ENCODE measurements at regions not wholly inside any gene's neighbourhood (a gene's known extent, or its start where the extent isn't known, plus 50 kb on each side); places are given as distances from the start of the nearest gene placed in this dataset.

- DNase-seq (ENCODE audit: low read depth) = no peak
- H3K4me3 ChIP-seq (ENCODE audit: low read depth, low read length) = no peak overlapping the region
- in situ Hi-C loops (cut with HindIII; ENCODE audit: low sequenced_read_pairs) = no loop called here
- TF ChIP-seq CTCF (IDR thresholded peaks at IDR 0.05; ENCODE audit: low read depth, low read length, missing control alignments) = no peak
Observed at GRCh38 chr5:20212701-20213100, 224.7 kb upstream of the CDH18 start.

GRCh38 chr5:20166456-20166855 lies 178.5 kb upstream of the CDH18 start:
- no peak for TF ChIP-seq CTCF (IDR thresholded peaks at IDR 0.05; ENCODE audit: low read depth, low read length, missing control alignments)
- in situ Hi-C loops (cut with HindIII; ENCODE audit: low sequenced_read_pairs) = no loop called here
- no peak for DNase-seq (ENCODE audit: low read depth)
- no peak overlapping the region for H3K4me3 ChIP-seq (ENCODE audit: low read depth, low read length)

GRCh38 chr5:20158006-20158405 lies 170.0 kb upstream of the CDH18 start:
- DNase-seq (ENCODE audit: low read depth) = no peak
- in situ Hi-C loops (cut with HindIII; ENCODE audit: low sequenced_read_pairs) = no loop called here
- no peak overlapping the region for H3K4me3 ChIP-seq (ENCODE audit: low read depth, low read length)
- TF ChIP-seq CTCF (IDR thresholded peaks at IDR 0.05; ENCODE audit: low read depth, low read length, missing control alignments) = no peak

- no peak for DNase-seq (ENCODE audit: low read depth)
- TF ChIP-seq CTCF (IDR thresholded peaks at IDR 0.05; ENCODE audit: low read depth, low read length, missing control alignments) = no peak
- H3K4me3 ChIP-seq (ENCODE audit: low read depth, low read length) = no peak overlapping the region
- in situ Hi-C loops (cut with HindIII; ENCODE audit: low sequenced_read_pairs) = no loop called here
Observed at GRCh38 chr5:20157089-20157488, 169.1 kb upstream of the CDH18 start.

- TF ChIP-seq CTCF (IDR thresholded peaks at IDR 0.05; ENCODE audit: low read depth, low read length, missing control alignments) = no peak
- H3K4me3 ChIP-seq (ENCODE audit: low read depth, low read length) = no peak overlapping the region
- DNase-seq (ENCODE audit: low read depth) = no peak
- in situ Hi-C loops (cut with HindIII; ENCODE audit: low sequenced_read_pairs) = no loop called here
Observed at GRCh38 chr5:20145240-20145639, 157.2 kb upstream of the CDH18 start.

- no peak for DNase-seq (ENCODE audit: low read depth)
- in situ Hi-C loops (cut with HindIII; ENCODE audit: low sequenced_read_pairs) = no loop called here
- TF ChIP-seq CTCF (IDR thresholded peaks at IDR 0.05; ENCODE audit: low read depth, low read length, missing control alignments) = no peak
- H3K4me3 ChIP-seq (ENCODE audit: low read depth, low read length) = no peak overlapping the region
Observed at GRCh38 chr5:20129501-20129900, 141.5 kb upstream of the CDH18 start.

GRCh38 chr5:20128343-20128742 lies 140.3 kb upstream of the CDH18 start:
- TF ChIP-seq CTCF (IDR thresholded peaks at IDR 0.05; ENCODE audit: low read depth, low read length, missing control alignments) = no peak
- no peak for DNase-seq (ENCODE audit: low read depth)
- H3K4me3 ChIP-seq (ENCODE audit: low read depth, low read length) = no peak overlapping the region
- in situ Hi-C loops (cut with HindIII; ENCODE audit: low sequenced_read_pairs) = no loop called here
